NCI-H2171 treated with DMSO at 0.1 percent for 48 hours (cell line): ENCODE measurements at regions not wholly inside any gene's neighbourhood (a gene's known extent, or its start where the extent isn't known, plus 50 kb on each side); places are given as distances from the start of the nearest gene placed in this dataset.

ENCODE experiments used
- DNase-seq: peaks from one replicate; lab custom pipeline; 2025; lab: John Stamatoyannopoulos, UW

DNA sequence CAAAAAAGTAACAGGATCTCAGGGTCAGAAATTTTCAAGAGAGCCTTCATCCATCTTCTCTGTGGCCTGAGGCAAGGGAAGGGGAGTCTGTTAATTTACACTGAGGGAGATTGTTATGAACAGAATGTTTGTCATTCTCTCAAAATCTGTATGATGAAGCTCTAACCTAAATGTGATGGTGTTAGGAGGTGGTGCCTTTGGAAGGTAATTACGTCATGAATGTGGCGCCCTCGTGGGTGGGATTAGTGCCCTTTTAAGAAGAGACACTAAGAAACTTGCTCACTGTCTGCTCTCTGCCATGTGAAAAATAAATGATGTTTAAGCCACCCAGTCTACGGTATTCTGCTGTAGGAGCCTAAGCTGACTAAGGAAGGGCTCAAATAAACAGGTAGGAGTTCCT, 521.6 kb downstream of the SNAPC1 start:
- no peak for DNase-seq

DNA sequence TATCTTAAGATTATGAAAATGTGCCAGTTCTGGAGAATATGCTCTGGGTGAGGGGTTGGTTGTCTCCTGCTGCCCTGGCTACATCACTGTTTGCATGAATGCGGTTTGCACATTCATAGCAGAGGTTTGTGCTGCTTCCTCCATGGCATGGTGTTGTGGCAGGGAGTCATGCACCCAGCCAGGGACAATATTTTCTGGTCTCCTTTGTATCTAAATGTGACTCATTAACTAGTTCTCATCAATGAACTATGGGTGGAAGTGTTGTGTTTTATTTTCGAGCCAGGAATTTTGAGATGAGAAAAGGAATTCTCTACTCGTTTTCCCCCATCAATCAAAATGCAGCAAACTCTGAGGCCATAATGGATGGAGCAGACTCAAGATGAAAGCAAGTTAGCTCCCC, 527.3 kb downstream of the SNAPC1 start:
- no peak for DNase-seq

DNA sequence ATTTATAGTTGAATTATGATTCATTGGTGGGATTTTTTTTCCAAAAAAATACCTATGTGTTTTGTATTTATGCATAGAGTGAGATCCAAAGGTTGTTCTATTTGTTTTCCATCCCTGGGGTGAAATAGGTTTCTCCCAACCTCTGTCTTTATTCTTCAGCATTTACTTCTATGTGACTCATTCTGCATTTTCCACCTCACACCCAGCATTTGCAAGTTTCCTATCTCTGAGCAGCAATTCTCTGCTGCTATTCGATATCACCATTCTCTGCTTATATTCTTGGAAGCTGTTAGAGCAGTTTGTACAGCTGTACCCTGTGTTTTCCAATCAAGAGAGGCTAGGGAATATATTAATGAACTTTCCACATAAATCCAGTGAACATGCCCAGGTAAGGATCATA, 538.9 kb downstream of the SNAPC1 start:
- DNase-seq: peak; percentile 63

DNA sequence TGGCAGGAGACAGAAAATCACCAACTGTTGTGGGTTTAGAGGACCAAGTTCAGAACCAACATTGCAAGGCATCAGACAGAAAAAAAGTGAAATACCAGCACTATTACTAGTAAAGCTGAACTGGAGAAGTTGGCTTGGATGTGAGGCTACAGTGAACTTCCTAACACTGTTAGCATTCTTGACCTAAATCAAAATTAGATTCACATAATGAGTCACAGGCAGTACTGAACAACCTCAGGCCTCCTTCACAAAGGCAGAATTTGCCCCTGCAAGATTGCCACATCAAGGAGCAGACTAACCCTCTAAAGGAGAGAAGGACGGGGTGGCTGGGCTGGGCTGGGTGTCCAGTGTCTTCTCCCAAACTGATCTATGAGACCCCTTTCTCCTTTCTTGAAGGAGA, 539.7 kb downstream of the SNAPC1 start:
- DNase-seq: no peak

DNA sequence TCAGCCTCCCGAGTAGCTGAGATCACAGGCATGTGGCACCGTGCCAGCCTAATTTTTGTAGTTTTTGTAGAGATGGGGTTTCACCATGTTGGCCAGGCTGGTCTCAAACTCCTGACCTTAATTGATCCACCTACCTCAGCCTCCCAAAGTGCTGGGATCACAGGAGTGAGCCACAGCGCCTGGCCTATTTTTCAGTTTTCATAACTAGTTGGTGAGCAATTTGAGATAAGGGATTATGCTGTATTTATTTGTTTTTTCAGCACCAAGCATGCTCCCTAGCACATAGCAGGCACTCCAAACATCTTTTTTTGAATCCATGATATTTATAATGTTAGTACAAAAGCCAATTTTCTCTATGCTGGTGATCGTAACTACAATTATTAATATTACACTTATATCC, 541.2 kb downstream of the SNAPC1 start:
- no peak for DNase-seq

DNA sequence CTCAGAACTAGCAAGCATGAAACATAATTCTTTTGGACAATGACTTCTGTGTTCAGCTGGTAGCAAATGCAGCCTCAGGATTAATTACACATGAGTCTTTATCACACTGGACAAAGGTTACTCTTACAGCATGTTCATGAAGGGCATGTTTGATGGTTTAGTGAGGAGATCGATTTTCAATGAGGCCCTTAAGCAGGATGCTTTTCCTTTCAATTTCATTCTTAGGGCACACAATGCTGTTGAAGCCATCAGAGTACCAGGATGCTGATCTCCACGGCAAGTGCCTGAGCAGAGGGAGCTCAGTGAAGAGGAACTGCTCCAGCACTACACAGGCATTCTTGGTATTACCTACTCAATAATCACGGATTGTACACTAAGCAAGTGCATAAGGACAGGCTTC, 542.0 kb downstream of the SNAPC1 start:
- no peak for DNase-seq

DNA sequence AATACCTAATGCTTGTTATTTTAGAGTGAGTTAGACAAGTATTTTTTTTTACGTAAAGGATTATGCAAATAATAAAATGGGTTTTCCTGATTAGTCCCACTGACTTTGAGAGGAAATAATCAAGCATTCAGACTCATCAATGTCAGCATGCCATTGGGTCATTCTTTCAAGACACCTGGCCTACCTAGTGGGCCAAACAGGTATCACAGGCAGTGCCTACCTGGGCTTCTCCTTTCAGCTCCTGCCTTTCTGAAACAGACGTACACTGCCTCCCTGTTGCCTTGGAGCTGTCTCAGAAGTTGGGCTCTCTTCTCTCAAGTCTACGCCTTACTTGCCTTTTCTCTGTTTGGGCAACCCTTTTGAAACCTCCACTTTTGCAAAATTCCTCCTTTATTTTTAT, 545.6 kb downstream of the SNAPC1 start:
- DNase-seq: no peak

DNA sequence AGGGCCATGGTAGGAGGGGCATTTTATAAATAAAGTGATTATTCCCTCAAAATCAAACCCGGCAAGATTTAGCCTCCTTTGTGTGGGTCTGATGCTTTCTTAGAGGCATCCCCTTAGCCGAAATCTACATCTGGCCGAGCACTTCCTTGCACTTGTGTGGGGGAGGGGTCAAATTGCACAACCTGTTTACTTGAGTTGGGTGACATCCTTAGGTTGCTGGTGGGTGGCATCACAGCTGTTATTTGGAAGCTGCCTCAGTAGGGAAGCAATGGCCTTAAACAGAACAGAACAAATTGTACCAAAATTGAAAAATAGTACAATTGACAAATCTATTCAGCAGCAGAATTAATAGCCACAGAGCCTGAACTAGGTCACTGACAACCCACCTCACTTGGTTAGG, 546.1 kb downstream of the SNAPC1 start:
- DNase-seq: peak; percentile 11

DNA sequence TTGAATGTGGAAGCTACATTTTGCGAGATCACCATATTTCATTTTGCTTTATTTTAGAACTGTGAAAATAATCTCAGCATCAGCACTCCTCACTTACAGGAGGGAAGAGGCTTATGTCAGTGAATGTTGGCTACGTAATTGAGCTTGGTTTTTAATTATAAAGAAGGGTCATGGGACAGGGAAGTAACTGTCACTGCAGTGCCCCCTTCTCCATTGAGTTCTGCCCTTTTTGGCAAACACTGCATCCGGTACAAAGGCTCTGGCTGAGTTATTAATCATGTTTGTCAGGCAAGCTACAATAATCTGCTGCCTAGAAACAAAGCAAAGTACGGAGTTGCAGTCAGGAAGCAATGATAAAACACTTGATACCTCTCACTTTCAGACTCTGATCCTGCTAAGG, 546.7 kb downstream of the SNAPC1 start:
- DNase-seq: no peak

DNA sequence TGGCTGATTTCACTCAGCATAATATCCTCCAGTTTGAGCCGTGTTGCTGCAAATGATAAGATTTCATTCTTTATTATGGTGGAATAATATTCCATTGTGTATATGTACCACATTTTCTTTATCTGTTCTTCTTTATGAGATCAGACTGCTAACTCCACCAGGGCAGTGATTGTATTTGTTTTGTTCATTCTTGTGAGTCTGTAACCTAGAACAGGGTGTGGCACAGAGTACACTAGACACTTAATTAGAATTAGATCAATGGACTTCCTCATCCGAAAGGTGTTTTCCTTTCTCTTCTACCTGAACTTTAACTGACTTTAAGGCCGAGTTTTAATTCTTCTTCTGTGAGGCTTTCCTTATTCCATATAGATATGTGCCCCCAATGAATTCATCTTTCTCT, 551.0 kb downstream of the SNAPC1 start:
- DNase-seq: no peak

DNA sequence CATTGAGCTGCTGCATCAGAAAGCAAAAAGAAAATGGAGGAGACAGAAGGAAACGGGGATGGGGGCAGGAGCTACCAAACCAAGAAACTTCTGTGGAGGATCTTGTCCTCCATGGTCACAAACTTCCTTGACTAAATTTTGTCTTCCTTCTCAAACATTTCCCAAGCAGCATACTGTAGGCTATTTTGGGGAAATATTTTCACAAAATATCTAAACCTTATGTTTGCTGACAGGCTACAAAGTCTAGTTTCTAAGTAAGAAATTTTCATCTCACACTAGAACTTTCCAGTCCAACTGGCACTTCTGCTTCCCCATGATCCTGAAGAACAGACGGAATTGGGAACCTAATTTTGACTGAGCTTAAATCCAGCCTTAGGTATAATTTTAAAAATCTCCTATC, 552.0 kb downstream of the SNAPC1 start:
- DNase-seq: no peak

DNA sequence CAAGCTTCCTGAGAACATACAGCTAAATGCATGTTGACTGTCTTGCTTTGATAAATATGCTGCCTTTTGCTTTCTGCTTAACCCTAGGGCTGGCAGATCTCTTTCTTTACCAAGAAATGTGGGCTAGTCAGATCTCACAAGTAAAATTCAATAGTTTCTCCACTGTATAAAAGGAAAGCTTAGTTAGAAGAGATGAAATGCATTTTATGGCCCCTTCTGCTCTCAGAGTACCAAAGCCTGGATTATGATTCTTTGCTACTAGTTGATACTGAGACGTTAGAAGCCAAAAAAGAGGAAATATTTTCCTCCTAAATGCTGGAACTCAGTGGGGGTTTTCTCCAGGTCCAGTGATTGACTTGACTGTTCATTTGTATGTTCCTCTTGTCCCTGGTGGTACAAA, 552.7 kb downstream of the SNAPC1 start:
- DNase-seq: no peak

DNA sequence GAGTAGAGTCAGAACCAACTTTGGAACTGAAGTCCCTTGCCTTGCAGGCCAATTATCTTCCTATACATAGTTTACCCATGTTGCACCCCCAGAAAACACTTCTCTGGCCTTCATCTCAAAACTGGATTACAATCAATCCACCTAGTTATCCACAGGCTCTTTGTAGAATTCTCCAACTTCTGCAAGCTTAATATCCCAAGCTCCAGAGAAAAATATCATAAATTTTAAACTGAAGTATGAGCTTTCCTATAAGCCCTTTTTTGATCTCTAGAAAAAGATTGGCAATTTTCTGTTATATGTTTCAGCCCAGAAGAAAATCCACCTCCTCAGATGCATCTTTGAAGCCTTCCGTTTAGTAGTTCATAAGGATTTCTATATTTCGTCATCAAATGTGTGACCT, 553.4 kb downstream of the SNAPC1 start:
- DNase-seq: no peak

DNA sequence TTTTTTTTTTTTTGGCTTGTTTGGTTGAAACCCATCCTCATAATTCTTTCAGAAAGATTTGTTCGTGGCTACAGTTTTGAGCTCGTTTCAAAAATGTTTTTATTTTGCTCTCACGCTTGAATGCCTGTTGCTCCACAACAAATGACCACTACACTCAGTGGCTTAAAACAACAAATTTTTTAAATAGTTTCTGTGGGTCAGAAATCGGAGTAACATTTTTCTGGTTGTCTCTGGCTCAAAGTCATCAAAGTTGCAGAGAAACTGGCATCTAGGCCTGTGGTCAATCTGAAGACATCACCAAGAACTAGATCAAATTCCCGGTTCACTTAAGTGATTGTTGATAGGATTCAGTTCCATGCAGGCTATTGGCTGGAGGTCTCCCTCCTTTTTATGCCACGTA, 560.0 kb downstream of the SNAPC1 start:
- DNase-seq: no peak

DNA sequence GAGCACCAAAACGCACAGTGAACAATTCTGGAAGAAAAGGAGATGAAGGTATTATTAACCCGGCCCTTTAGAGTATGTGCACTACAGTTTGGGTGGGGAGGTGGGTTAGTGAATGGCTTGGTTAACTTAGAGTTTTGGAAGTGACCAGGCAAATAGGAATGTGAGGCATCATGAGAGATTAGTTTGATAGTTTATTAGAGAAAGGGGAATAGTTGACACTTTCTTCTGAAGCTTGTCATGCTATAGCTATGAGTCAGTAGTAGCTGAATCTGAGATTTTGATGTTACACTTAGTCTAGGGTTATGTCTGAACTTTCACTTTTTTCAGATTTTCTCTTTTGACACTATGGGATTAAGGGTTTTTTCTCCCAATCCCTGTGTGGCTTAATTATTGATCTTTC, 567.2 kb downstream of the SNAPC1 start:
- DNase-seq: no peak

DNA sequence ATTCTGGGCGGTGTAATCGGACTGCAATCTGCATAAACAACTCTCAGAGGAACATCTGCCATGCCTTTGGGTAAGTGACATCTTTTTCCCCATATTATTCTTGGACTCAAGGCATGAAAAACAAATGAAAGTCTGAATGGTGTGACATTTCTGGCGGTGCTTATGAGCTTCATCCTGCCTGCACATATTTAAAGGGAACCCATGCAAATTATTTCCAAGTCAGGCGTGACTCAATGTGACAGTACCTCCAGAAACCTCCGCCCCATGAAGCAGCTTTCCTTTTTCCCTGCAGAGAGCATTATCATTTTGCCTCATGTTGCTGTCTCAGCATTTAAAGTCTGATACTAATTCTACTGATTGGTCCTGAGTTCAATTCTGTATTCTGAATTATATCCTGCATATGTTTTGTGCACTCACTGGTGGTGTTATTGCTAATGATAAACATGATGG, 585.4 kb downstream of the SNAPC1 start:
- no peak for DNase-seq

DNA sequence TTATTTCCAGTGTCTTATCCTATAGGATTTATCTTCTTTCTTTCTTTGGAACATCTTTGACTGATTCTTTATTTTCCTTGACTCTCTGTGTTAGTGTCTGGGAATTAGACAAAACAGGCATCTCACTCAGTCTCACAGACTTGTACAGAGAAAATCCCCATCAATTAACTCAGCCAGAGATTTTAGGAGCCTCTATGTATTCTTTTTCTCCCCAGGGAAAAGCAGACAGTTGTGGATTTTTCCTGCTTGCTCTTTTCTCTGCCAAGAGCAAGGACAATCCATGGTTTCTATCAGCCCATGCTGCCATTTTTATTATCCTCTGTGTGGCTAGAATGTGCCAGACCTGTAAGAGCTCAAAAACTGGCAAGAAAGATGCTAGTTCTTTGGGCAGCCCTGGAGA, 595.1 kb downstream of the SNAPC1 start:
- no peak for DNase-seq

DNA sequence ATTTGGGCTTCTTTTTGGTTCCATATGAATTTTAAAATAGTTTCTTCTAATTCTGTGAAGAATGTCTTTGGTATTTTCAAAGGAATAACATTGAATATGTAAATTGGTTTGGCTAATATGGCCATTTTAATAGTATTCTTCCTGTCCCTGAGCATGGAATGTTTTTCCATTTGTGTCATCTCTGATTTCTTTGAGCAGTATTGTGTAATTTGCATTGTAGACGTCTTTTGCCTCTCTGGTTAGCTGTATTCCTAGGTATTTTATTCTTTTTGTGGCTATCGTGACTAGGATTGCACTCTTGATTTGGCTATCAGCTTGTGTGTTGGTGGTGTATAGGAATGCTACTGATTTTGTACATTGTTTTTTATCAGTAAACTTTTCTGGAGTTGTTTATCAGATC, 601.9 kb downstream of the SNAPC1 start:
- no peak for DNase-seq

DNA sequence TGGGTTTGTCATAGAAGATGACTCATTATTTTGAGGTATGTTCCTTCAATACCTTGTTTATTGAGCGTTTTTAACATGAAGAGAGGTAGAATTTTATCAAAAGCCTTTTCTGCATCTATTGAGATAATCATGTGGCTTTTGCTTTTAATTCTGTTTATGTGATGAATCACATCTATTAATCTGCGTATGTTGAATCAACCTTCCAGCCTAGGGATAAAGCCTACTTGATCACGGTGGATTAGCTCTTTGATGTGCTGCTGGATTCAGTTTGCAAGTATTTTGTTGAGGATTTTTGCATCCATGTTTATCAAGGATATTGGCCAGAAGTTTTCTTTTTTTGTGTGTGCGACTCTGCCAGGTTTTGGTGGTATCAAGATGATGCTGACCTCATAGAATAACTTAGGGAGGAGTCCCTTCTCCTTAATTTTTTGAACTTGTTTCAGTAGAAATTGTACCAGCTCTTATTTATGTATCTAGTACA, 602.6 kb downstream of the SNAPC1 start:
- DNase-seq: no peak

DNA sequence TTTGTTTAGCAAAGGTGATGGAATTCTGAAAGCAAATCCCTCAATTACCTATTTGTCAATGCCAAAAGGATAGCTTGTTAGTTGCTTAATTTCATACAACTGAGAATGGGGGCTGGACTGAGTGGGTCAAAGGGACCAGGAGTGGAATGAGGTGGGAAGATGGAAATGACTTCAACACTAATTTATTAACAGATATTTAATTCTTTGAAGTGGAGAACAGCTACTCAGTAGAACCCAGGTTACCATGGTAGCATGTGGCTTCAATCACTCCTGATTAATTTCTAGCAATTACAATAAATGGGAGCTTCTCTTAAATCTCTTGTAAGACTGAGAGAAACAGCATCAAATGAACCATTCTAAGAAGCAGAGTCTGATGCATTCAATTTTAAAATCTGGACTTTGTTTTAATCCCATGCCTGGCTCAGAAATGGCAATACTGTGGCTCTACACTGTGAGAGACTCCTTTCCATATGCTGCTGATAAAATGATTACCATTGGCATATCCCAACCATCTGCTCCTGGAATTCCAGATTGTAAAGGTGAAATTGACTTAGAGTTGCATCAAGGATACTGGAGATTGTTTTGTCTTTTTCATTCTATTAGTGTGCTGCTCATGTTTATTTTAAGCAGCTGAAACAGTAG, 607.8 kb downstream of the SNAPC1 start:
- DNase-seq: peak; percentile 95

DNA sequence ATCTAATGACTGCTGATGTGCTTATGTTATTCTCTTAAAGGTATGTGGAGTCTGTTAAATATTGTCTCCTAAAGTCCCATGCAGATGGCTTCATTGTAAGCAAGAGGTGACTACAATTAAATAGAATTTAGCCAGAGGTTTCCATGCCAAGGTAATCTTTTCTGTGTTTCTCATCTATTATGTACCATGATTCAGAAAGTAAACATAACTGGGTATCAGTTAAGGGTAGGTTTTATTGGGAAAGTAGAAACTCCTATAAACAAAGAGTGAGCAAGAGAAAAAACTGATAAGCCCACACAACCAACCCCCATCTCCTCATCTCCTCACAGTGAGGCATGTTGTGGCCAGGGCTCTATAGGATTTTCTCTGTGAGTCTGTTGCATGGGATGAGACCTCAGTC, 611.7 kb downstream of the SNAPC1 start:
- DNase-seq: no peak

DNA sequence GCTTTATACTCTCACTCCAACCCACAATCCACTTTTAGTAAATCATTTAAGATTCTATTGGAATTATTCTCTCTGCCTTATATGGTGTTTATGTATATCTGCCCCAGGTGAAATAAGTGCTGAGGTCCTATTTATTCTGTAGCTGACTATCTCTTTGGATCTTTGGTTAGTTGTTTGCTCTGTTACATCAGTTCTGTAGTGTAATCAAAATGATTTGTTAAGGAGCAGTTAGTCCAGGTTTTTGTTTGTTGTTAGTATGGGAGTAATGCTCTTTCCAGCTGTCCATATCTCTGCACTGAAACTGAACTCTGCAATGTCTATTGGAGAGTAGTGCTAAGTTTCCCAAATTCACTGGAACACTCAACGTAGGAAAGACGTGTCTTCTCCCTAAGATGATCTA, 615.8 kb downstream of the SNAPC1 start:
- no peak for DNase-seq

DNA sequence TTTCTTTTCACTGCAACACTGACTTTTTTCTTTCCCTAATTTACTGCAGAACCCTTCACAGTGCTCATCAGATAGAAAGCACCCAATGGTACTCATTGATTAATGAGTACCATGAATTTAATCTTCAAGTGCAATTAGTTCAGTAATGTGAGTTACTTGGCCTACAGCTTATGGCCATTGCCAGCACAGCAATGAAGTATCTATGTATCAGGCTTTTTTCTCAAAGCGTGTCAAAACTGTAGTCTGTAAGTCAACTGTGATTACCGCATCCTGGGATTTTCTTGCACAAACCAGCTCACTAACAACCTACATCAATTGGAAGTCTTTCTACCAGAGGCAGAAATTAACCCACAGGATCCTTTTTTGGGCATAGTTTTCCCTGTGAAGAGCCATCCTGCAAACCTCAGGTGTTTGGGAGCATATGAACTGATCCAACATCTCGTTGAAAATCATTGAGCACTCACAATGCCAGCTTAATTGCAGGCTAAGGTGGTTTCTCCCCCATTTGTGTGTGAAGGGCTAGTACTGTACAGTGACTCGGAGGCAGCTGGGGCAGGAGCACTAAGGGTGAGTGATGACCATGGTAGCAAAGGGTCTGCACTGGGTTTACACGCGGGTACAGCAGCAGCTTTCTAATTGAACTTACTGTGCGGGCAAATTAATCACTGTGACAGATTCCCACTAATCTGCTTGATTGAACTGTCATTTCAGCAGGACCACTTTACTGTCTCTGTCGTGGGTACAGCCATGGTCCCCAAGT, 619.3 kb downstream of the SNAPC1 start:
- DNase-seq: no peak

DNA sequence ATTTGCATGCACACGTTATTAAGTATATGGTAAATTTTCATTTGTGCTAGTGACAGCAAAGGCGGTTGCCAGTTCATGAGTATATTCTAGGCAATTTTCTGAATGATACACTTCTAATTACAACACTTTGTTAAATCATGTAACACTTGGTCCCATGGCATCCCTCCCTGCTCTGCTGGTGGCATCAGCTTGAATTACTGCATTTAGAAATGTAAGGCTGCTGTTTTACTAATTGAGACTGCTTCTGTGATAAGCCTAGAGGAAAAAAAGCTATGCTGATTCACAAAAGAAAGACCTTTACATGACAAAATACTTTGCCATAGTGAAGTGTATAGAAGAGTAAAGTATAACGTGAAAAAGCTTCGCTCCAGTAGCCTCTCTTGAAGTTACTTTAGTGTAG, 636.1 kb downstream of the KCNH5 start:
- DNase-seq: no peak
